ENCODE measurements at regions not wholly inside any gene's neighbourhood (a gene's known extent, or its start where the extent isn't known, plus 50 kb on each side); places are given as distances from the start of the nearest gene placed in this dataset.

GRCh38 chr2:194750926-194751325 is 906.1 kb upstream of the SLC39A10 start:
- no peak for TF ChIP-seq CREB1 (IDR thresholded peaks at IDR 0.05; ENCODE audit: low read depth)
- no peak for TF ChIP-seq TCF12 (IDR thresholded peaks at IDR 0.05; ENCODE audit: low read depth)
- no peak for TF ChIP-seq EP300 (IDR thresholded peaks at IDR 0.05; ENCODE audit: borderline replicate concordance)
- TF ChIP-seq CEBPB (IDR thresholded peaks at IDR 0.05), result no peak
- no peak for TF ChIP-seq TAF1 (IDR thresholded peaks at IDR 0.05; ENCODE audit: low read depth)
- no peak for TF ChIP-seq MAX (IDR thresholded peaks at IDR 0.05)
- TF ChIP-seq REST (IDR thresholded peaks at IDR 0.05; ENCODE audit: low read depth), result no peak
- no peak for TF ChIP-seq ZBTB7A (IDR thresholded peaks at IDR 0.05; ENCODE audit: low read depth)
- no peak for TF ChIP-seq NFIC (IDR thresholded peaks at IDR 0.05)
- TF ChIP-seq TEAD4 (IDR thresholded peaks at IDR 0.05), result no peak
- TF ChIP-seq RAD21 (IDR thresholded peaks at IDR 0.05; ENCODE audit: low read depth), result no peak
- TF ChIP-seq USF1 (IDR thresholded peaks at IDR 0.05), result no peak
- no peak for TF ChIP-seq YY1 (IDR thresholded peaks at IDR 0.05; ENCODE audit: low read depth)
